Gastrocnemius medialis (tissue), 4 donors: ENCODE measurements at regions not wholly inside any gene's neighbourhood (a gene's known extent, or its start where the extent isn't known, plus 50 kb on each side); places are given as distances from the start of the nearest gene placed in this dataset.

Experiments used
- CTCF ChIP-seq, 5 experiments: fragments of 450-650 bp in 3 of 5; fragments of 200-600 bp in 2 of 5; sonication (generic) in 2 of 5; IDR thresholded peaks in 4 of 5; conservative IDR thresholded peaks in 1 of 5; 1 replicate in 4 of 5; 2 replicates in 1 of 5; pipeline ENCODE4 v1.5.1; 2016 to 2019; ENCODE audit warnings: antibody characterized with exemption in 5 of 5, mild to moderate bottlenecking in 3 of 5, moderate library complexity in 3 of 5
- POLR2A ChIP-seq, 2 donors: fragments of 450-650 bp; IDR thresholded peaks; one replicate each; pipeline ENCODE4 v1.6.1; 2017; ENCODE audit warnings: antibody characterized with exemption in 2 of 2, mild to moderate bottlenecking in 2 of 2, moderate library complexity in 2 of 2

- no peak for TF ChIP-seq POLR2A (IDR thresholded peaks at IDR 0.05)
- no peak for TF ChIP-seq CTCF (IDR thresholded peaks at IDR 0.05 in 4 of 5, conservative IDR thresholded peaks at IDR 0.05 in 1 of 5)
Observed at GRCh38 chr3:73999501-73999900, 374.8 kb upstream of the PDZRN3 start.
